K562 (cell line): ENCODE measurements at regions not wholly inside any gene's neighbourhood (a gene's known extent, or its start where the extent isn't known, plus 50 kb on each side); places are given as distances from the start of the nearest gene placed in this dataset.

ENCODE experiments used
- ATAC-seq: fragments of 200-7000 bp; cut with Tn5 transposase; 3 replicates; pipeline ENCODE4 v1.9.1; 2020; ENCODE audit warnings: moderate library complexity
- BruUV-seq: library from RNA; stranded (reverse); fragments of 400-500 nt; replicated peaks from 2 replicates; lab custom pipeline; 2021; lab: Mats Ljungman, UMichigan
- CTCF ChIA-PET: fragments of 300-600 bp; formaldehyde crosslinking; extraction: SDS; loops from one replicate; lab custom pipeline; 2021; ENCODE audit warnings: low intra/inter-chr PET ratio; lab: Yijun Ruan, JAX
- POLR2A ChIA-PET: fragments of 300-600, 350-650 bp; sonication (Branson Sonifier 250); formaldehyde crosslinking; extraction: SDS; loops from one replicate; lab custom pipeline; 2021; ENCODE audit warnings: antibody characterized with exemption, inconsistent platforms; lab: Yijun Ruan, JAX
- DNase-seq, 4 experiments: peaks; one replicate each; pipeline versions ENCODE4 v3.0.0 to v3.0.0-alpha.2; 2011 to 2018; ENCODE audit warnings: low spot score in 3 of 4, mixed read lengths in 3 of 4; ENCODE audit errors: extremely low read depth in 1 of 4
- FAIRE-seq: peaks from 2 replicates; lab custom pipeline; 2011; peaks lifted over from hg19 to GRCh38; lab: Jason Lieb, UNC
- H2AFZ ChIP-seq: 2 replicates; pipeline ENCODE4 v1.6.0; 2011; ENCODE audit warnings: low read depth, low read length, control low read depth, inconsistent platforms
- H3K27ac ChIP-seq: fragments of 200-600 bp; 3 replicates; pipeline ENCODE4 v1.8.0; 2011; ENCODE audit warnings: low read depth, mild to moderate bottlenecking, control low read depth, inconsistent platforms, low read length, moderate library complexity, mixed read lengths; ENCODE audit errors: extremely low read depth
- H3K27me3 ChIP-seq, 2 experiments: fragments of 300-600 bp in 1 of 2; 2 replicates in 1 of 2; 3 replicates in 1 of 2; pipeline versions ENCODE4 v1.6.0 to v1.8.0; 2011; ENCODE audit warnings: inconsistent platforms in 2 of 2, low read length in 2 of 2, mild to moderate bottlenecking in 1 of 2, mixed read lengths in 1 of 2, moderate library complexity in 1 of 2; ENCODE audit not compliant: control insufficient read depth in 2 of 2, insufficient read depth in 2 of 2
- H3K36me3 ChIP-seq: fragments of 300-600 bp; 3 replicates; pipeline ENCODE4 v1.8.0; 2011; ENCODE audit warnings: mild to moderate bottlenecking, low read length, inconsistent platforms; ENCODE audit not compliant: control insufficient read depth, insufficient read depth
- H3K4me1 ChIP-seq, 2 experiments: fragments of 200-600 bp in 1 of 2; replicated peaks in 1 of 2; 2 replicates in 1 of 2; 3 replicates in 1 of 2; pipeline versions ENCODE4 v1.5.1 to v1.8.0; 2011; ENCODE audit warnings: inconsistent platforms in 2 of 2, low read length in 2 of 2, mild to moderate bottlenecking in 1 of 2, mixed read lengths in 1 of 2, moderate library complexity in 1 of 2; ENCODE audit not compliant: control insufficient read depth in 2 of 2, insufficient read depth in 2 of 2
- H3K4me2 ChIP-seq: 2 replicates; pipeline ENCODE4 v1.6.1; 2011; ENCODE audit warnings: low read length, control low read depth, inconsistent platforms, mixed read lengths; ENCODE audit not compliant: insufficient read depth
- H3K4me3 ChIP-seq: fragments of 200-600 bp; sonication (generic), shearing (Covaris generic); 2 replicates; pipeline ENCODE4 v1.5.1; 2016; ENCODE audit warnings: control low read depth, inconsistent platforms
- H3K79me2 ChIP-seq: fragments of 200-600 bp; 3 replicates; pipeline ENCODE4 v1.8.0; 2011; ENCODE audit warnings: low read length, inconsistent platforms; ENCODE audit not compliant: control insufficient read depth, insufficient read depth
- H3K9ac ChIP-seq, 2 experiments: 2 replicates each; pipeline versions ENCODE4 v1.6.0 to v1.6.1; 2011; ENCODE audit warnings: low read depth in 2 of 2, low read length in 2 of 2, control low read depth in 1 of 2, inconsistent platforms in 1 of 2, mild to moderate bottlenecking in 1 of 2, mixed read lengths in 1 of 2; ENCODE audit not compliant: insufficient read depth in 1 of 2
- H3K9me1 ChIP-seq: one replicate; pipeline ENCODE4 v1.6.0; 2011; ENCODE audit warnings: inconsistent platforms, mild to moderate bottlenecking, low read length, moderate library complexity; ENCODE audit not compliant: control insufficient read depth, insufficient read depth
- H3K9me3 ChIP-seq: replicated peaks from 2 replicates; pipeline ENCODE4 v1.5.1; 2011; ENCODE audit warnings: low read depth, low read length, inconsistent platforms; ENCODE audit not compliant: control insufficient read depth, insufficient read depth
- H4K20me1 ChIP-seq: replicated peaks from 2 replicates; pipeline ENCODE4 v1.6.1; 2011; ENCODE audit warnings: low read length, inconsistent platforms, mixed read lengths; ENCODE audit not compliant: control insufficient read depth, insufficient read depth
- ATF4 ChIP-seq: fragments of 450-650 bp; formaldehyde crosslinking; IDR thresholded peaks from 2 replicates; pipeline ENCODE4 v1.4.0; 2022; ENCODE audit warnings: mild to moderate bottlenecking, moderate library complexity
- FOS ChIP-seq: IDR thresholded peaks from 3 replicates; pipeline ENCODE4 v1.6.1; 2011; ENCODE audit not compliant: insufficient read length; ENCODE audit errors: extremely low read depth
- MED1 ChIP-seq: sonication (generic); formaldehyde crosslinking; IDR thresholded peaks from 2 replicates; pipeline ENCODE4 v1.8.1; 2023; ENCODE audit warnings: missing genetic modification reagents, borderline replicate concordance
- MNT ChIP-seq, 2 experiments: fragments of 450-650 bp; conservative IDR thresholded peaks; 2 replicates each; pipeline ENCODE4 v1.6.1; 2017; ENCODE audit warnings: mild to moderate bottlenecking in 2 of 2, moderate library complexity in 2 of 2
- SAFB ChIP-seq: fragments of 200-400 bp; formaldehyde crosslinking; IDR thresholded peaks from 2 replicates; pipeline ENCODE4 v1.6.1; 2017; ENCODE audit warnings: low read depth, low read length, borderline replicate concordance
- SMC3 ChIP-seq: conservative IDR thresholded peaks from 2 replicates; pipeline ENCODE4 v1.6.1; 2011; ENCODE audit warnings: low read depth, low read length, improper control_type of control experiment; ENCODE audit not compliant: insufficient read depth
- ZNF655 ChIP-seq: fragments of 250-450 bp; sonication (Bioruptor Pico); IDR thresholded peaks from 2 replicates; pipeline ENCODE4 v1.5.0; 2021
- WGBS: fragments of 100-300 bp; shearing (Covaris generic); methylation state at CpG from one replicate; pipeline ENCODE4 v1.1.6; 2016; ENCODE audit warnings: low coverage, mixed read lengths; ENCODE audit not compliant: insufficient coverage; ENCODE audit errors: missing lambda C conversion rate; 5-methylcytosine and 5-hydroxymethylcytosine counted together
- in situ Hi-C: fragments of 300-500 bp; cut with MboI; formaldehyde crosslinking; loops from 4 replicates; pipeline ENCODE4 v1.15.0; 2018; ENCODE audit warnings: inconsistent platforms, mixed read lengths
- intact Hi-C: fragments of 100-400 bp; cut with micrococcal nuclease; formaldehyde crosslinking; loops from 2 replicates; pipeline ENCODE4 v1.14.2; 2022
- TF ChIP-seq, protein P1 (sequence below): sonication (generic); formaldehyde crosslinking; IDR thresholded peaks from 2 replicates; pipeline ENCODE4 v1.8.0; 2023; ENCODE audit warnings: missing genetic modification reagents, mild to moderate bottlenecking, borderline replicate concordance
- TF ChIP-seq, protein P2 (sequence below): fragments of 450-650 bp; IDR thresholded peaks from 2 replicates; pipeline ENCODE4 v1.6.1; 2017; ENCODE audit warnings: mild to moderate bottlenecking, moderate library complexity

GRCh38 chr11:11770921-11771486 is 70.8 kb upstream of the USP47 start (continued):
- TF ChIP-seq ATF4 (no peak), SAFB (no peak), ZNF655 (CRISPR knock-in tag) (no peak)
- TF ChIP-seq, all 486 proteins: peak for 6

GRCh38 chr11:11770296-11770695 is 71.5 kb upstream of the USP47 start:
- ATAC-seq = no peak
- Histone ChIP-seq H3K79me2 (no peaks in the 10 kb centered on the region), H3K9ac (no peak overlapping the region), H3K9me1 (no peaks in the 10 kb centered on the region), H3K27me3 (no peaks in the 10 kb centered on the region; a peak in 1 of 5 replicates), H3K36me3 (no peaks in the 10 kb centered on the region), H3K4me1 (no peaks in the 10 kb centered on the region), H3K9me3 (no peaks in the 10 kb centered on the region), H4K20me1 (no peaks in the 10 kb centered on the region), H3K4me2 (no peak overlapping the region), H3K4me3 (no peak overlapping the region), H3K27ac (no peak overlapping the region), H2AFZ (no peak overlapping the region)
- in situ Hi-C loops (no loop called here), intact Hi-C loops (no loop called here)
- no peak for DNase-seq
- 0% methylated on average over 1 of the region's 1 CpG for WGBS
- CTCF ChIA-PET = no interaction called here
- BruUV-seq = no TSS peak
- POLR2A ChIA-PET = interaction anchor here (0.9 kb wide), 1 partner anchor 12 kb away, joined by 3 read pairs; no protein-coding TSS in a partner anchor
- FAIRE-seq = no peak
- TF ChIP-seq MNT (conservative IDR thresholded peaks at IDR 0.05) (no peak), FOS (no peak), SMC3 (no peak), MED1 (CRISPR knock-in tag) (no peak)
- TF ChIP-seq, protein P1, sequence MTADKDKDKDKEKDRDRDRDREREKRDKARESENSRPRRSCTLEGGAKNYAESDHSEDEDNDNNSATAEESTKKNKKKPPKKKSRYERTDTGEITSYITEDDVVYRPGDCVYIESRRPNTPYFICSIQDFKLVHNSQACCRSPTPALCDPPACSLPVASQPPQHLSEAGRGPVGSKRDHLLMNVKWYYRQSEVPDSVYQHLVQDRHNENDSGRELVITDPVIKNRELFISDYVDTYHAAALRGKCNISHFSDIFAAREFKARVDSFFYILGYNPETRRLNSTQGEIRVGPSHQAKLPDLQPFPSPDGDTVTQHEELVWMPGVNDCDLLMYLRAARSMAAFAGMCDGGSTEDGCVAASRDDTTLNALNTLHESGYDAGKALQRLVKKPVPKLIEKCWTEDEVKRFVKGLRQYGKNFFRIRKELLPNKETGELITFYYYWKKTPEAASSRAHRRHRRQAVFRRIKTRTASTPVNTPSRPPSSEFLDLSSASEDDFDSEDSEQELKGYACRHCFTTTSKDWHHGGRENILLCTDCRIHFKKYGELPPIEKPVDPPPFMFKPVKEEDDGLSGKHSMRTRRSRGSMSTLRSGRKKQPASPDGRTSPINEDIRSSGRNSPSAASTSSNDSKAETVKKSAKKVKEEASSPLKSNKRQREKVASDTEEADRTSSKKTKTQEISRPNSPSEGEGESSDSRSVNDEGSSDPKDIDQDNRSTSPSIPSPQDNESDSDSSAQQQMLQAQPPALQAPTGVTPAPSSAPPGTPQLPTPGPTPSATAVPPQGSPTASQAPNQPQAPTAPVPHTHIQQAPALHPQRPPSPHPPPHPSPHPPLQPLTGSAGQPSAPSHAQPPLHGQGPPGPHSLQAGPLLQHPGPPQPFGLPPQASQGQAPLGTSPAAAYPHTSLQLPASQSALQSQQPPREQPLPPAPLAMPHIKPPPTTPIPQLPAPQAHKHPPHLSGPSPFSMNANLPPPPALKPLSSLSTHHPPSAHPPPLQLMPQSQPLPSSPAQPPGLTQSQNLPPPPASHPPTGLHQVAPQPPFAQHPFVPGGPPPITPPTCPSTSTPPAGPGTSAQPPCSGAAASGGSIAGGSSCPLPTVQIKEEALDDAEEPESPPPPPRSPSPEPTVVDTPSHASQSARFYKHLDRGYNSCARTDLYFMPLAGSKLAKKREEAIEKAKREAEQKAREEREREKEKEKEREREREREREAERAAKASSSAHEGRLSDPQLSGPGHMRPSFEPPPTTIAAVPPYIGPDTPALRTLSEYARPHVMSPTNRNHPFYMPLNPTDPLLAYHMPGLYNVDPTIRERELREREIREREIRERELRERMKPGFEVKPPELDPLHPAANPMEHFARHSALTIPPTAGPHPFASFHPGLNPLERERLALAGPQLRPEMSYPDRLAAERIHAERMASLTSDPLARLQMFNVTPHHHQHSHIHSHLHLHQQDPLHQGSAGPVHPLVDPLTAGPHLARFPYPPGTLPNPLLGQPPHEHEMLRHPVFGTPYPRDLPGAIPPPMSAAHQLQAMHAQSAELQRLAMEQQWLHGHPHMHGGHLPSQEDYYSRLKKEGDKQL = no peak
- TF ChIP-seq, protein P2, sequence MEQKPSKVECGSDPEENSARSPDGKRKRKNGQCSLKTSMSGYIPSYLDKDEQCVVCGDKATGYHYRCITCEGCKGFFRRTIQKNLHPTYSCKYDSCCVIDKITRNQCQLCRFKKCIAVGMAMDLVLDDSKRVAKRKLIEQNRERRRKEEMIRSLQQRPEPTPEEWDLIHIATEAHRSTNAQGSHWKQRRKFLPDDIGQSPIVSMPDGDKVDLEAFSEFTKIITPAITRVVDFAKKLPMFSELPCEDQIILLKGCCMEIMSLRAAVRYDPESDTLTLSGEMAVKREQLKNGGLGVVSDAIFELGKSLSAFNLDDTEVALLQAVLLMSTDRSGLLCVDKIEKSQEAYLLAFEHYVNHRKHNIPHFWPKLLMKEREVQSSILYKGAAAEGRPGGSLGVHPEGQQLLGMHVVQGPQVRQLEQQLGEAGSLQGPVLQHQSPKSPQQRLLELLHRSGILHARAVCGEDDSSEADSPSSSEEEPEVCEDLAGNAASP = no peak
